Right lobe of liver (tissue), 6 donors: ENCODE measurements at regions not wholly inside any gene's neighbourhood (a gene's known extent, or its start where the extent isn't known, plus 50 kb on each side); places are given as distances from the start of the nearest gene placed in this dataset.

Experiments used
- ATAC-seq, 4 donors: fragments of 200-7000 bp; cut with Tn5 transposase; one replicate each; pipeline ENCODE4 v1.9.1; 2020; ENCODE audit warnings: mild to moderate bottlenecking in 4 of 4, moderate library complexity in 4 of 4
- DNase-seq, 3 donors: peaks; one replicate each; pipeline ENCODE4 v3.0.0-alpha.2; 2020
- H3K27ac ChIP-seq, 3 donors: fragments of 200-600 bp; one replicate each; pipeline ENCODE4 v1.8.0; 2022
- H3K27me3 ChIP-seq, 2 donors: fragments of 200-600 bp; one replicate each; pipeline ENCODE4 v1.8.0; 2022
- H3K36me3 ChIP-seq, 4 donors: fragments of 200-600 bp; sonication (generic) in 1 of 4; one replicate each; pipeline versions ENCODE4 v1.5.1 to v1.8.0; 2017 to 2022; ENCODE audit warnings: control low read depth in 1 of 4
- H3K4me1 ChIP-seq, 4 donors: fragments of 200-600 bp; sonication (generic) in 1 of 4; one replicate each; pipeline versions ENCODE4 v1.5.1 to v1.8.0; 2017 to 2022; ENCODE audit warnings: control low read depth in 1 of 4
- H3K4me3 ChIP-seq, 3 donors: fragments of 200-600 bp; one replicate each; pipeline ENCODE4 v1.8.0; 2022
- H3K9me3 ChIP-seq, 4 donors: fragments of 200-600 bp; sonication (generic) in 1 of 4; one replicate each; pipeline versions ENCODE4 v1.5.1 to v1.8.0; 2017 to 2022; ENCODE audit warnings: control low read depth in 1 of 4
- CTCF ChIP-seq, 4 donors: fragments of 200-600 bp in 3 of 4; fragments of 450-650 bp in 1 of 4; IDR thresholded peaks; one replicate each; pipeline versions ENCODE4 v1.5.1 to v1.8.0; 2016 to 2022; ENCODE audit warnings: antibody characterized with exemption in 4 of 4, mild to moderate bottlenecking in 2 of 4
- POLR2A ChIP-seq: fragments of 450-650 bp; IDR thresholded peaks from one replicate; pipeline ENCODE4 v1.6.1; 2017; ENCODE audit warnings: antibody characterized with exemption, mild to moderate bottlenecking
- WGBS: methylation state at CpG from one replicate; pipeline ENCODE4 v1.1.6; 2018; ENCODE audit warnings: low coverage, low lambda C conversion rate; ENCODE audit not compliant: insufficient coverage; ENCODE audit errors: missing lambda C conversion rate; 5-methylcytosine and 5-hydroxymethylcytosine counted together
- intact Hi-C, 2 donors: fragments of 100-400 bp; cut with DNase I; formaldehyde crosslinking; loops; one replicate each; pipeline versions ENCODE4 v1.11.2 to v1.14.1; 2022
- donor health status: DM: no; HTN: yes; CAD: no.
- donor health status: DM: no; HTN: no; CAD: no.
- donor health status: DM: no; HTN: no; CAD: no.
- donor health status: DM: no; HTN: yes; CAD: no.
- donor health status: DM: no; HTN: yes; CAD: no.

- intact Hi-C loops = no loop called here
Observed at GRCh38 chr14:44720707-44721106, 213.6 kb upstream of the FSCB start.

GRCh38 chr14:44712024-44712815 lies 205.1 kb upstream of the FSCB start:
- Histone ChIP-seq H3K27ac (no peak overlapping the region), H3K9me3 (no peaks in the 10 kb centered on the region), H3K4me3 (no peak overlapping the region), H3K4me1 (no peaks in the 10 kb centered on the region), H3K27me3 (no peaks in the 10 kb centered on the region), H3K36me3 (no peaks in the 10 kb centered on the region)
- intact Hi-C loops = no loop called here
- ATAC-seq (no peak), DNase-seq (no peak)
- 45% methylated on average over 7 of the region's 9 CpGs for WGBS
- TF ChIP-seq CTCF (IDR thresholded peaks at IDR 0.05) (no peak), POLR2A (no peak)

More at GRCh38 chr14:44720707-44721106, 213.6 kb upstream of the FSCB start:
- no peaks in the 10 kb centered on the region for H3K4me1 ChIP-seq
- TF ChIP-seq POLR2A (no peak), CTCF (IDR thresholded peaks at IDR 0.05) (no peak)
- no peaks in the 10 kb centered on the region for H3K9me3 ChIP-seq
- H3K4me3 ChIP-seq = no peak overlapping the region
- no peaks in the 10 kb centered on the region for H3K36me3 ChIP-seq
- 71% methylated on average over 2 of the region's 2 CpGs for WGBS
- no peaks in the 10 kb centered on the region for H3K27me3 ChIP-seq
- DNase-seq (no peak), ATAC-seq (no peak)
- H3K27ac ChIP-seq = no peak overlapping the region

GRCh38 chr14:44701563-44702263 lies 194.6 kb upstream of the FSCB start:
- Histone ChIP-seq H3K27ac (no peak overlapping the region), H3K4me1 (no peaks in the 10 kb centered on the region), H3K9me3 (no peaks in the 10 kb centered on the region), H3K4me3 (no peak overlapping the region), H3K36me3 (no peaks in the 10 kb centered on the region), H3K27me3 (no peaks in the 10 kb centered on the region)
- ATAC-seq = no peak
- TF ChIP-seq POLR2A (no peak), CTCF (IDR thresholded peaks at IDR 0.05) (no peak)
- no peak for DNase-seq
- WGBS = 50% methylated on average over 3 of the region's 4 CpGs
- intact Hi-C loops = no loop called here

- Histone ChIP-seq H3K4me1 (no peaks in the 10 kb centered on the region), H3K27me3 (no peaks in the 10 kb centered on the region), H3K27ac (no peak overlapping the region), H3K4me3 (no peak overlapping the region), H3K36me3 (no peaks in the 10 kb centered on the region), H3K9me3 (no peaks in the 10 kb centered on the region)
- intact Hi-C loops = no loop called here
- ATAC-seq = no peak
- TF ChIP-seq POLR2A (no peak), CTCF (IDR thresholded peaks at IDR 0.05) (no peak)
- DNase-seq = no peak
- WGBS = 47% methylated on average over 1 of the region's 1 CpG
Observed at GRCh38 chr14:44700694-44701093, 193.6 kb upstream of the FSCB start.
